Upper lobe of left lung (tissue), 4 donors: ENCODE measurements at regions not wholly inside any gene's neighbourhood (a gene's known extent, or its start where the extent isn't known, plus 50 kb on each side); places are given as distances from the start of the nearest gene placed in this dataset.

Experiments used
- CTCF ChIP-seq, 6 experiments: fragments of 450-650 bp in 4 of 6; fragments of 200-600 bp in 2 of 6; sonication (generic) in 2 of 6; IDR thresholded peaks; one replicate each; pipeline ENCODE4 v1.5.1; 2016 to 2019; ENCODE audit warnings: antibody characterized with exemption in 6 of 6
- POLR2A ChIP-seq, 4 donors: fragments of 450-650 bp; IDR thresholded peaks; one replicate each; pipeline ENCODE4 v1.5.1; 2016 to 2017; ENCODE audit warnings: antibody characterized with exemption in 4 of 4, mild to moderate bottlenecking in 2 of 4

DNA sequence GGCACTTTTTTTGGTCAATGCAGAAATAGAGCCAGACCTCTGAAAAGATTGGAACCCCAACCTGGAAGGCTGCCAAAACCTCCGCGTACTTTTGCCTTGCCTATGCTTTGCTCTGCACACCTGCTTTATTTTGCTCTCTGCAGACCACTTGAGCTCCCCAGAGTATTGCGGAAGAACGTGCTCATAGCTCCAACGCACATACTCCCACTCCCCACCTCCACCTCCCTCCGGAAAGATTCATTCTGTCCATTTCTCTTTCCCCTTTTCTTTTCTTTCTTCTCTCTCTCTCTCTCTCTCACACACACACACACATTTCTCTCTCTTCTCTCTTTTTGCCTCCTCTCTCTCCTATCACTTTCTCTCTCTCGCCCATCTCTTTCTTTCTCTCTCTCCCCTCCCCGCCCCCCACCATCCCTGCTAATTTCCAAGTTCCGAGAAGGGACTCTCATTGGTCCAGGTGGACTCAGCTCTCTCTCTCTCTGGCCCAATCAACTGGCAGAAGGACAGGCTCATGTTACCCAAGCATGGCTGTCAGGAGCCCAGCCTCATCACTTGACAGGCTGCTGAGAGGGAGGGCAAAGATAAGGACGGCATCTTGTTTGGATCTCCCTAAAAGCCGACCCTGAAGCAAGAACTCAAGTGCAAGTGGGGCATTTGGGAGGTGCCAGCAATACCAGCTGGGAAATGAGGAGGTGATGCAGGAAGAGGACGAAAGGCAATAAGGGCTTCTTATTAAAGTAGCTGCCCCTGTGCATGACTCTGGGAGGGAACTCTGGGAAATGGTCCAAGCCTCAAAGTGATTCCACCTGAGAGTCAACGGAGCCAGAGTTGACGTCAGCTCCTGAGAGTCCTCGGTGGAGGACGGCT lies 246.1 kb downstream of the LY86 start:
- TF ChIP-seq CTCF (IDR thresholded peaks at IDR 0.05) (no peak), POLR2A (IDR thresholded peaks at IDR 0.05) (no peak)
